NCI-H2227 (cell line): ENCODE measurements at regions not wholly inside any gene's neighbourhood (a gene's known extent, or its start where the extent isn't known, plus 50 kb on each side); places are given as distances from the start of the nearest gene placed in this dataset.
"Not testable (repeated sequence)": the region's sequence is repeated elsewhere in the genome, so short reads cannot be mapped to it uniquely, and the experiment has no call there.

Source experiments
- DNase-seq: peaks from one replicate; lab custom pipeline; 2025; ENCODE audit not compliant: unreplicated experiment; lab: John Stamatoyannopoulos, UW

- DNase-seq = no peak
These were observed 1396.9 kb upstream of the ZEB2 start for GRCh38 chr2:145916799-145917198.

- no peak for DNase-seq
These were observed 1394.8 kb upstream of the ZEB2 start for GRCh38 chr2:145914716-145915115.

- no peak for DNase-seq
These were observed 1390.5 kb upstream of the ZEB2 start for GRCh38 chr2:145910416-145910815.

- DNase-seq = no peak
These were observed 1389.8 kb upstream of the ZEB2 start for GRCh38 chr2:145909766-145910165.

- no peak for DNase-seq
These were observed 1389.3 kb upstream of the ZEB2 start for GRCh38 chr2:145909175-145909755.

- no peak for DNase-seq
These were observed 1386.4 kb upstream of the ZEB2 start for GRCh38 chr2:145906354-145906753.

GRCh38 chr2:145905371-145905770 is 1385.5 kb upstream of the ZEB2 start:
- DNase-seq = no peak

GRCh38 chr2:145897151-145897550 is 1377.2 kb upstream of the ZEB2 start:
- DNase-seq = no peak

GRCh38 chr2:145887915-145888314 is 1368.0 kb upstream of the ZEB2 start:
- DNase-seq = no peak

- DNase-seq = not testable (repeated sequence)
These were observed 1361.1 kb upstream of the ZEB2 start for GRCh38 chr2:145880997-145881396.

GRCh38 chr2:145875016-145875415 is 1355.1 kb upstream of the ZEB2 start:
- no peak for DNase-seq

- DNase-seq = no peak
These were observed 1354.5 kb upstream of the ZEB2 start for GRCh38 chr2:145874466-145874865.

GRCh38 chr2:145864501-145864900 is 1344.6 kb upstream of the ZEB2 start:
- no peak for DNase-seq

GRCh38 chr2:145861940-145862339 is 1342.0 kb upstream of the ZEB2 start:
- DNase-seq = no peak

- DNase-seq = no peak
These were observed 1340.2 kb upstream of the ZEB2 start for GRCh38 chr2:145860083-145860482.

GRCh38 chr2:145855142-145855541 is 1335.2 kb upstream of the ZEB2 start:
- DNase-seq = no peak

GRCh38 chr2:145854039-145854755 is 1334.3 kb upstream of the ZEB2 start:
- no peak for DNase-seq

- no peak for DNase-seq
These were observed 1331.8 kb upstream of the ZEB2 start for GRCh38 chr2:145851730-145852129.

- DNase-seq = no peak
These were observed 1329.5 kb upstream of the ZEB2 start for GRCh38 chr2:145849466-145849865.

- no peak for DNase-seq
These were observed 1327.1 kb upstream of the ZEB2 start for GRCh38 chr2:145846982-145847381.

- DNase-seq = no peak
These were observed 1326.0 kb upstream of the ZEB2 start for GRCh38 chr2:145845923-145846322.

GRCh38 chr2:145845207-145845894 is 1325.4 kb upstream of the ZEB2 start:
- no peak for DNase-seq
